ENCODE measurements at regions not wholly inside any gene's neighbourhood (a gene's known extent, or its start where the extent isn't known, plus 50 kb on each side); places are given as distances from the start of the nearest gene placed in this dataset.
"Not testable (repeated sequence)": the region's sequence is repeated elsewhere in the genome, so short reads cannot be mapped to it uniquely, and the experiment has no call there.

DNA sequence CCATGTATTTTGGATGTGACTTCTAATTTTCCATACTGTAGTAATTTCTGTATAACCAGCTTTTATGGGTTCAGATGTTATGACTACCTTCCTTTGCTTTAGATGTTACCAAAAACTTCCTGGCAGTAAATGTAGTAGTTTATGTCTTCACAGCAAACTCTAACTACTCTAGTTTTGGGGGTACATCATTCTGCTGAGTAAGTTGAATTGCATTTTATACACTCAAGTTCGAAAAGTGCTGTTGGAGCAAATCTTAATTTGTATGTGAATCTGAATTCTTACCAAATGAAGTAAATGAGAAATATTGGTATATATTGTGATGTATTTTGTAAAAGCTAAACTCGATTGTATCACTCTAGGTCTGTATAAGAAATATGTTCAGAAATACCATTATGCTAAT, 728.3 kb upstream of the CDH8 start:
- DNase-seq (ENCODE audit: low spot score) (no peak), ATAC-seq (no peak)
- intact Hi-C loops (cut with DNase I): no loop called here

DNA sequence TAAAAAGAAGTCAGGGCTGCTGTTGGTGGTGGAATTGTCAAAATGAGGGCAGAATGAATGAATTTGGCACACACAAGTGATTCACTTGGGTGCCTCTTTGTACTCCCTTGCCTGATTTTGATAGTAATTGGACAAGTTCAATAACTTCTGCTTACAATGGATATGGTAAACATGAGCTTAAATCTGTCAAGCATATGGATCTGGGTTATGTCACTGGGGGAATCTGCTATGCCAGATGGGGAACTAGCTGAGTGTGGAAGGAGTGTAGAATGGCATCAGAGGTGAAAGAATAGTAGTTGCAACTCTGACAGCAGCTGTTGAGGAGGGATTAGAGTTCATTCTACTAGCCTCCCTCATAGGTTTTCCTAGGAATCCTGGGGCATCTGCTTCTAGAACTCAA, 724.2 kb upstream of the CDH8 start:
- ATAC-seq (no peak), DNase-seq (ENCODE audit: low spot score) (no peak)
- intact Hi-C loops (cut with DNase I): no loop called here

- intact Hi-C loops (cut with DNase I): no loop called here
- ATAC-seq: no peak
- no peak for DNase-seq (ENCODE audit: low spot score)
These were observed 719.7 kb upstream of the CDH8 start for GRCh38 chr16:62755938-62756337.

DNA sequence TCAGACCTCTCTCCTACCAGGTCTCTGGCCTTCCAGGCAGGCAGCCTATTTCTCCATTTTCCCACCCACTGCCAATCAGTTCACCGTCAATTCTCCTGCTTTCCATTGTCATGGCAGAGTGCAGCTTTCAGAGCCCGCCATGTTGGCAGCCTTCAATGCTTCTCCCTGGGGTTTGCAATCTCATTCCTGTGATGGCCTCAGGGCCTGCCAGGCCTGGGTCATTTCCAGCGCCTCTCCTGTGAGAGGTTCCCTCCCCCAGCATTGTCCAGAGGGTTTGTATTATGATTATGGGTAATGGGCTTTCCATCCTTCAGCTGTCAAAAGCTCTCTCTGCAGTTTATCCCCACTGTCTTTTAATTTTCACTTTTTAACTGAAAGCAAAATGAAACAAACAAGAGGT, 716.6 kb upstream of the CDH8 start:
- no peak for ATAC-seq
- DNase-seq (ENCODE audit: low spot score): no peak
- intact Hi-C loops (cut with DNase I): no loop called here

- ATAC-seq (no peak), DNase-seq (ENCODE audit: low spot score) (no peak)
- intact Hi-C loops (cut with DNase I): no loop called here
These were observed 715.0 kb upstream of the CDH8 start for GRCh38 chr16:62751218-62751617.

GRCh38 chr16:62741692-62742091, 705.5 kb upstream of the CDH8 start:
- DNase-seq (ENCODE audit: low spot score): no peak
- ATAC-seq: no peak
- intact Hi-C loops (cut with DNase I): no loop called here

- ATAC-seq (no peak), DNase-seq (ENCODE audit: low spot score) (no peak)
- intact Hi-C loops (cut with DNase I): loop anchor here (5.0 kb wide), 1 partner anchor 808 kb away; no protein-coding TSS in a partner anchor
These were observed 702.6 kb upstream of the CDH8 start for GRCh38 chr16:62738666-62739460.

DNA sequence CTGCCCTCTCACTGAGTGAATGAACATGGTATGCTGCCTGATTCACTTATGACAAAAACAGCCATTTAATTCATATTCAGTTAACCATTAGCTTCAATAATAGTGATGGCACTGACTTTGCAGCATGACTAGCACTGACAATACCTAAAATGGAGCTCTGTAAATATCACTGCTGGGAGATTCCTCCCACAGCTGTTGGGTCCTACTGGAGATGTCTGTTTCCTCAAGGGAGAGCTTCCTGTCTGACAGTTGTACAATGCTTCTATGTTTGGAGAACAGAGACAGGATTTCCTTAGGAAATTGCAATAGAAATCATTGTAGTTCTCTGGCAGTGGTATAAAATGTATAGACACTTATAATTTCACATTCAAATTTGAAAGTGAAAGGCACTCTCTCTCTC, 695.9 kb upstream of the CDH8 start:
- ATAC-seq (no peak), DNase-seq (ENCODE audit: low spot score) (no peak)
- intact Hi-C loops (cut with DNase I): no loop called here

GRCh38 chr16:62724670-62725269, 688.5 kb upstream of the CDH8 start:
- ATAC-seq; intact Hi-C loops (cut with DNase I); DNase-seq (ENCODE audit: low spot score): not testable (repeated sequence)

GRCh38 chr16:62720651-62721050, 684.4 kb upstream of the CDH8 start:
- DNase-seq (ENCODE audit: low spot score) (no peak), ATAC-seq (no peak)
- intact Hi-C loops (cut with DNase I): no loop called here

DNA sequence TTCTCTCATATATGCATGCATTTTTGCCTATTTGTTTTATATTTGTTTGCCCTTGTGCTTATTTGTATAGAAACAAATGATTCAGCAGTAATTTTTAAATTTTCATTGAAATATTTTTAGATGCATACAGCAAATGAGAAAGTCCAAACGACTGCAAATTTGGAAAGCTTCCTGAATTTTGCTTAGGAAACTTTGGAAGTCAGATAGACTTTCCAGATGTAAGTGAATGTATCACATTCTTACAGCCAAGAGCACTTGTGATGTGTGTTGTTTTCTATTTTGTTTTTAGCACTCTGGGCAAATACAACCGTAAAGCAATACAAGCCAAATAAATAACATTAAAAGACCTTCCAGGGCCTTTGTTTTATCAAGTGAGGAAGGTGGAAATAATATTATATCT, 680.8 kb upstream of the CDH8 start:
- ATAC-seq (no peak), DNase-seq (ENCODE audit: low spot score) (no peak)

GRCh38 chr16:62715701-62716100, 679.5 kb upstream of the CDH8 start:
- intact Hi-C loops (cut with DNase I): no loop called here
- ATAC-seq (no peak), DNase-seq (ENCODE audit: low spot score) (no peak)

More for the DNA sequence above, 680.8 kb upstream of the CDH8 start:
- intact Hi-C loops (cut with DNase I): no loop called here

DNA sequence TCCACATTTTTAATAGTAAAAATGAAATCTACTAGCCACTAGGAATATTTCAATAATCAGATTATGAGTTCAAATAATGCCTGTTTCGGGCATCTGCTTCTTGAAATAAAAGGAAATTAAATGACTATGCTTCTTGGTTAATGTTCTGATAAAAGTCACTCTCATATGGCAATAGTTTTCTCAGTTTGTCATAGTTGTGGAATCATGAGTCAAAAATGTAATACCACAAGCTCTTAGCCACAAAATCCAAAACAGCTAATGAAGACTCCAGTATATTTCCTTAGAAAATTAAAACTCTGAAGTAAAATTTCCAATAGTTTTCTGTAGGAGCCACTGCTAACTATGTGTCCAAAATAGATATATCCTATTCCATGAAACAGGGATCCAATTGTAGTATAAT, 676.3 kb upstream of the CDH8 start:
- no peak for ATAC-seq
- intact Hi-C loops (cut with DNase I): no loop called here
- no peak for DNase-seq (ENCODE audit: low spot score)

GRCh38 chr16:62711797-62712196, 675.6 kb upstream of the CDH8 start:
- intact Hi-C loops (cut with DNase I): no loop called here
- ATAC-seq (no peak), DNase-seq (ENCODE audit: low spot score) (no peak)

DNA sequence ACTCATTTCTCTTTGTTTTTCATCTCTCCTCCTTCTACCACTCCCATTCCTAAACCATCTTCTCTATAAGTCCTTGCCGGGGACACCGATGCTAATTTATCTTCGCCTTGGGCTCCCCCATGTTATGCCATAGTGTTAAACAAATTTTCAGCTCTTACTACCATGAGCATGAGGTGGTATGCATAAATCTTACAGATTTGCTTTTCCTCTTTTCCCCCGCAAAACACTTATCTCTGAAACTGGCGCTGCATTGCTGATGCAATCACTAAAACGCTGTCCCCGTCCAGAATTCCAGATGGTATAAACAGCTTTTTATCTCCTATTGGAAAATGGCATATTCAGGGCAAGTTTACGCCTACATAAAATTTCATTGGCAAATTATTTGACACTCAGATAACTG, 673.6 kb upstream of the CDH8 start:
- intact Hi-C loops (cut with DNase I): no loop called here
- DNase-seq (ENCODE audit: low spot score) (no peak), ATAC-seq (no peak)

- no peak for DNase-seq (ENCODE audit: low spot score)
- ATAC-seq: no peak
- intact Hi-C loops (cut with DNase I): no loop called here
These were observed 665.2 kb upstream of the CDH8 start for GRCh38 chr16:62701426-62701825.

- no peak for DNase-seq (ENCODE audit: low spot score)
- ATAC-seq: no peak
- intact Hi-C loops (cut with DNase I): no loop called here
These were observed 664.4 kb upstream of the CDH8 start for GRCh38 chr16:62700426-62701294.

GRCh38 chr16:62692685-62693084, 656.4 kb upstream of the CDH8 start:
- DNase-seq (ENCODE audit: low spot score): no peak
- no peak for ATAC-seq
- intact Hi-C loops (cut with DNase I): no loop called here

DNA sequence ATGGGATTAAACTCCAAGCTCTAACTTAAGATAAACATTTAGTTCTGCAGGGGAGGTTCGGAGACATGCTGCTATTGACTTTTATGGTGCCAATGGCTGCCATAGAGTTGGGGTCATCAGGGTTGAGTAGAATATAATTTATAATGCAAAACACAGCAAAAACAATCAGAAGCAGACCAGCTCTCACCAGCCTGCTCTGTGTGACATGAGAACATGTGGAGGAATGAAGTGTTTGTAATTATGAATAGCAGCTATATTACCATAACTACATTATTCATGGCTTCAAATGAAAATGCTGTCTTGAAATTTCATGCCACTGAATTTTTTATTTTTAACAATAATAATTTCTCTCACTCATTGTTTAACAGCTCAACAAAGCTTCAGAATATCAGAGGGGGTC, 645.6 kb upstream of the CDH8 start:
- intact Hi-C loops (cut with DNase I): no loop called here
- DNase-seq (ENCODE audit: low spot score): no peak
- ATAC-seq: no peak

GRCh38 chr16:62678796-62679195, 642.6 kb upstream of the CDH8 start:
- intact Hi-C loops (cut with DNase I): no loop called here
- DNase-seq (ENCODE audit: low spot score) (no peak), ATAC-seq (no peak)
